Activated effector memory CD4-positive, alpha-beta T cell treated with Interleukin-2 at 50 U/mL for 16 hours (primary cell): ENCODE measurements at regions not wholly inside any gene's neighbourhood (a gene's known extent, or its start where the extent isn't known, plus 50 kb on each side); places are given as distances from the start of the nearest gene placed in this dataset.
"Not testable (repeated sequence)": the region's sequence is repeated elsewhere in the genome, so short reads cannot be mapped to it uniquely, and the experiment has no call there.

Source experiments
- DNase-seq: peaks from one replicate; pipeline ENCODE4 v3.0.0-alpha.2; 2020

DNA sequence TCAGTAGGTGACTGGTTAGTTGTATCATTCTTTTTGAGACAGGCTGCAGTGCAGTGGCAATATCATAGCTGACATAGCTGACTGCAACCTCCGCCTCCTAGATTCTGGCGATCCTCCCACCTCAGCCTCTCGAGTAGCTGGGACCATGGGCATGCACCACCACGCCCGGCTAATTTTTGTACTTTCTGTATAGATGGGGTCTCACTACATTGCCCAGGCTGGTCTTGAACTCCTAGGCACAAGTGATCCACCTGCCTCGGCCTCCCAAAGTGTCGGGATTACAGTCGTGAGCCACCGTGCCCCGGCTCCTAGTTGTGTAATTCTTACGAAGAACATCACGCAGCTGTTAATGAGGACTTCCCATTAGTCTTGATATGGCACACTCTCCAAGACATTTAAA lies 123.4 kb upstream of the VKORC1L1 start:
- DNase-seq = no peak

DNA sequence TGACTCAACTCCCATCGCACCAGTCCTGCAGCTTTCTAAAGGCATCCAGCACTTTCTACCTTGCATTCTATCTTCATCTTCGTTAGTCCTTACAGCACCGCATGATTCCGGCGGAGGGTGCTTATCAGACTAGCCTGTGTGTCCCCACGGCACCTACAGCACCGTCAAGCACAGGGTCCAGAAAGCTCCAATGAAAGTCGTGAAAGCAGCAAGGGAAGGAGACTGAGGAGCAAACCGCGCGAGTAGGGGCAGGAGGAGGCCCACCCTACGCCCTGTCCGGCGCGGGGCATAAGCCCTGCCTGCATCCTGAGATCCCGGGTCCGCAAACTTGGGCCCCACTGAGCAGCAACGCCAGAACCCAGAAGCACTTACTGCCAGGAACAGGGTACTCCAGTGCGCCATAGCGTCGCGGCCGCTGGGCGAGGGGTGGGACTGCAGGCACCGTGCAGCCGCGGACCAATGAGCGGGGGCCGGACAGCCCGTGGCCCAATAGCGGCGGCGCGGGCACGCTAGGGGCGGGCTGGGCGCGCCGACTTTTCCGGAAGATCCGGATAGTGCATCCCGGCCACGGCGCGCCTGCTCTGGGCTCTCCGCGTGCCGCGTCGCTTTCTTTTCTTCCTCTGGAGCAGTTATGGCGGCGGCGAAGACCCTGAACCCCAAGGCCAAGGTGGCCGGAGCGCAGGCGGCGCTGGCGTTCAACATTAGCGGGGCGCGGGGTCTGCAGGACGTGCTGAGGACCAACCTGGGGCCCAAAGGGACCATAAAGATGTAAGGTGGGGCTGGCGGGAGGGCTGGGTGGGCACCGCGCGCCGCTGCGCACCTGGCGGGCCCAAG lies 122.1 kb upstream of the VKORC1L1 start:
- peak; percentile 83 for DNase-seq

DNA sequence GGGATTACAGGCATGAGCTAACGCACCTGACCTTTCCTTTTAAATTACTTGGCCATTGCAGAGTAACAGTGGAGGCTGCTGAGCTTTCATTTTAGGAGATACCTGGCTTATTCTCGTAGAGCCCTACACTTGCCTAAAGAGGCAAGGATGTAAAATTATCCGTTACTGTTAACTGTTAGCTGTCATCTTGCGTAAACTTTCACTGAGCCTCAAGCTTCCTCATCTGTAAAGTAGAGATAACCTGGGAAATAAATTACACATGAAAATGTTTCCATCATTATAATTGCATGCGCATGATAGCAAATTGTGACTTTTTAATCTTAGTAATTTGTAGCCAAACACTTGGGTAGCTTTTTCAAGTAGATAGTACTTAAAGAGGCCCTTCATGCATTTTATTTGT lies 118.8 kb upstream of the VKORC1L1 start:
- not testable (repeated sequence) for DNase-seq

DNA sequence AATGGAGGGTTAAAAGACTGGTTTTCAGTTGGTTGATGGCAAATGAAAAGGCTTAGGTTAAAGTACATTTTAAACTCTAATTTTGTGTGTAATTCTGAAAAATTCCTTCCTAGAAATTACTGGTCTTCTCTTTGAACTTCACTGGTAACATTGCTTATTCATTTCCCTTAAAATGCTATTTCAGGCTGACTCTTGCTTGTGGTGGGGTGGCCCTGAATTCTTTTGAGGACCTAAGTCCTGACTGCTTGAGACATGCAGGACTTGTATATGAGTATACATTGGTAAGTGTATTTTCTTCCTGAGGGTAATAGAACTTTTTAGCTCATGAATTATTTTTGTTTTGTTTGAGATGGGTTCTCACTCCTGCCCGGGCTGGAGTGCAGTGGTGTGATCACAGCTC lies 113.9 kb upstream of the VKORC1L1 start:
- not testable (repeated sequence) for DNase-seq

DNA sequence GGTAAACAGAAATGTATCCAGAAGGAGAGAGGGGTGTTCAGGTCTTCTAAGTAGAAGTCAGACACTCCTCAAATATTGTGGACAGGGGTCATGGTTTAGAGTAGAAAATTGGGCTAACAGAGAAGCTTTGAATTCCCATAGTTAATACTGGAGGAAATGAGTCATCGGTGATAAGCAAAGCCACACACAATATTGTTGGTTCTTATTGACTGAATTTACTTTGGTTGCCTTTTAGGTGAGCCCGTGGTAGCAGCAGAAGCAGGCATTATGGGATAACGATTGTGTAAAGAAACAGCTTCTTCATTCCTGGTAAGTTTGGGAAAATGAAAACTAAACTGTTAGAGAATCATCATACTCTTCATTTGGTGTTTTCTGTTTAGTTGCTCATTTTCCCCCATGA lies 110.2 kb upstream of the VKORC1L1 start:
- DNase-seq = not testable (repeated sequence)

DNA sequence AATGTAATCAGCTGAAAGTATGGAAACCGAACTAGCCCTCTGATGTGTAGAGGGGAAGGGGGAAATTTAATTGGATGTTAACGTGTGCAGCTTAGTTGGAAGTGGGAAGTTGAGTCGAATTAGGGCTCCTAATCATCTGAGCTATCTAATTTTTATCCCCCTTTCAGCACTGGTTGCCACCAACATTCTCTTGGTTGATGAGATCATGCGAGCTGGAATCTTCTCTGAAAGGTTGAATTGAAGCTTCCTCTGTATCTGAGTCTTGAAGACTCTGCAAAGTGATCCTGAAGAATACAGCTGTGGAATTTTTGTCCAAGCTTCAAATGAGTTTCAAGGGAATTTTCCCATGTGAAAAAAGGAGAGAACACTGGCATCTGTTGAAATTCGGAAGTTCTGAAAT lies 109.8 kb upstream of the VKORC1L1 start:
- DNase-seq = not testable (repeated sequence)

DNA sequence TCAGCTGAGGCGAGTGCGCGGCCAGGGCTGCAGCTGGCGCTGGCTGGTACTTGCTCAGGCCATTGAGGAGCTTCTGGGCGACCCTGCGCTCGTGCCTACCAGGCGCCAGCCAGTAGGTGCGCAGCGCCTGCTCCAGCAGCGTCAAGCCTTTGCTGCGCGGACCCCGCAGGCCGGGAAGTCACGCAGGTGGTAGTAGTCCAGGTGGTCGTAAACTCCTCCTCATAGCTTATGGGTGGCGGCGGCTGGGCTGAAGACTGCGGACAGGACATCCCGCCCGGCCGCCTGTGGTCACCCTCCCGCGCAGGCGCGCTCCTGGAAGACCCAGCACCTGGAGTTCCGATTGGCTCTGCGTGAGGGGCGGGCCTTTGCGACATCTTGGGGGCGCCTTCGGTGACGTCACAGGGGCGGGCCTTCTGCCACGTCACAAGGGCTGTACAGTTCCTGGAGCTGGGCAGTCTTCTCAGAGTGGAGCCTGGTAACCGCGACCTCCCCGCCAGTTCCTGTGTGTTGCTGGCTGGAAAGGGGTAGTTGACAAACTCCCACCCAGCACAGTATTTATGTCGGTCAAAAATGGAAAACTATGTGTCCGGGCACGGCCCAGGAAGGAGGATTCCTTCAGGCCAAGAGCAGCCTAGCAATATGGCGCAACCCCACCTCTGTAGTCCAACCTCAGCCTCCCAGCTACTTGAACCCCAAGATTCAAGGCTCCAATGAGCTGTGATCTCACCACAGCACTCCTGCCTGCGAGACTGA lies 102.2 kb upstream of the VKORC1L1 start:
- DNase-seq = peak; percentile 91

DNA sequence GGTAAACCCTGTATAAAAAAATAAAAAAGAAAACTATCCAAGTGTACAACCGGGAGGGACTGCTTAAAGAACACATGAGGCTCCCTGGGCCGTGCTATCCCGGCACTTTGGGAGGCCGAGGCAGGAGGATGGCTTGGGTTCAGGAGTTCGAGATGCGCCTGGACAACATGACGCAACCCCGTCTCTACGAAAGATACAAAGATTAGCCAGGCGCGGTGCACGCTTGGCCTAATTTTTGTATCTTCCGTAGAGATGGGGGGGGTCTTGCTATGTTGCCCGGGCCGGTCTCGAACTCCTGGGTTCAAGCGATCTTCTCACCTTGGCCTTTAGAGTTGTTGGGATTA lies 101.7 kb upstream of the VKORC1L1 start:
- DNase-seq = not testable (repeated sequence)

DNA sequence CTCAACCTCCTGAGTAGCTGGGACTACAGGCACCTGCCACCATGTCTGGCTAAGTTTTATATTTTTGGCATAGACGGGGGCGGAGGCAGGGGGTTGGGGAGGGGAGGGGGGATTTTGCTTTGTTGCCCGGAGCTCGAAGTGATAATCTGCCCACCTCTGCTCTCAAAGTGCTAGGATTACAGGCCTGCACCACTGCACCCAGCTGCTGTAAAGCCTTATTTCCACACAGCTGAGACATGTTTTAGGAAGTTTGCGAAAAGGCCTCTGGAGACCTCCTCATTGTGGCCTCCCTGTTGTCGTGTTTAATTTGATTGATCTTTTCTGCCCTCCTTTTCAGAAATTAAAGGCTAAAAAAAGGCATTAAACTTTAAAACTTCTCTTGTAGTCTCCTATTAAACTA lies 96.2 kb upstream of the VKORC1L1 start:
- DNase-seq = not testable (repeated sequence)

DNA sequence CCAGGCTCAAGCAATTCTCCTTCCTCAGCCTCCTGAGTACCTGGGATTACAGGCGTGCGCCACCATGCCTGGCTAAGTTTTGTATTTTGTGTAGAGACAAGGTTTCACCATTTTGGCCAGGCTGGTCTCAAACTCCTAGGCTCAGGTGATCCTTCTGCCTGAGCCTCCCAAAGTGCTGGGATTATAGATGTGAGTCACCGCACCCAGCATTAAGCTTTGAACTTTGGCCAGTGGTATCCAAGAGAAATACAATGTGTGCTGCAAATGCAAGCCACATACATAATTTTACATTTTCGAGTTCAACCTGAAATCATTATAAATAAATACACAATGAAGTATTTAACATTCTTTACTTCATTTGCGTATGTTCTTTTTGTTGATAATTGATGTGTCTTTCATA lies 82.9 kb upstream of the VKORC1L1 start:
- DNase-seq = not testable (repeated sequence)

DNA sequence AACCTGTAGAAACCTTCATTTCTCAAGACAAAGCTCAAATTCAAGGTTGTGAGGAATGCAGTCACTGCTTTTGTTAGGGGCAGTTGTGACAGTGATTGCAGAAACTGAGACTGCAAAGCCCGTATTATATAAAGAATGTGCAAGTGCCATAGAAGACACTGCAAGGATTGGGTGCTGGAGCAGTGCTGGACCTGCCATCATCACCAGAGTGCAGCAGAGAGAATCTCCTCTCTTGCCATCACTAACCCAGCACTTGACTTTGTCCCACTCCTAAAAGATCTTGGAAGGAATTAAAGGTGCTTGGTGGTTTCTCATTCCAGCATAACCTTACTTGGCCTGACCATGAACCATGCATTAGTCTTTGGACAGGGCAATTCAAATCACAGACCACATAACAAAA lies 81.1 kb upstream of the VKORC1L1 start:
- not testable (repeated sequence) for DNase-seq

DNA sequence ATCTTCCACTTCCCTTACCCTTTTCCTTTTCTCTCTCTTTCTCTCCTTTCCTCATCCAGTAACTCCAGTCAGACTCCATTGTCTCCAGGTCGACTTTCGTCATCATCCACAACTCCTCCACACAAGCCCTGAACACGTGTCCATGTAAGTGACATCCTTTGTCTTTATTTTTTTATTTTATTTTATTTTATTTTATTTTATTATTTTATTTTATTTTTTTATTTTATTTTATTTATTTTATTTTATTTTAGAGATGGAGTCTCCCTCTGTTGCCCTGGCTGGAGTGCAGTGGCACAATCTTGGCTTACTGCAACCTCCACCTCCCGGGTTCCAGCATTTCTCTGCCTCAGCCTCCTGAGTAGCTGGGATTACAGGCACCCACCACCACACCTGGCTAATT lies 80.1 kb upstream of the VKORC1L1 start:
- DNase-seq = not testable (repeated sequence)

DNA sequence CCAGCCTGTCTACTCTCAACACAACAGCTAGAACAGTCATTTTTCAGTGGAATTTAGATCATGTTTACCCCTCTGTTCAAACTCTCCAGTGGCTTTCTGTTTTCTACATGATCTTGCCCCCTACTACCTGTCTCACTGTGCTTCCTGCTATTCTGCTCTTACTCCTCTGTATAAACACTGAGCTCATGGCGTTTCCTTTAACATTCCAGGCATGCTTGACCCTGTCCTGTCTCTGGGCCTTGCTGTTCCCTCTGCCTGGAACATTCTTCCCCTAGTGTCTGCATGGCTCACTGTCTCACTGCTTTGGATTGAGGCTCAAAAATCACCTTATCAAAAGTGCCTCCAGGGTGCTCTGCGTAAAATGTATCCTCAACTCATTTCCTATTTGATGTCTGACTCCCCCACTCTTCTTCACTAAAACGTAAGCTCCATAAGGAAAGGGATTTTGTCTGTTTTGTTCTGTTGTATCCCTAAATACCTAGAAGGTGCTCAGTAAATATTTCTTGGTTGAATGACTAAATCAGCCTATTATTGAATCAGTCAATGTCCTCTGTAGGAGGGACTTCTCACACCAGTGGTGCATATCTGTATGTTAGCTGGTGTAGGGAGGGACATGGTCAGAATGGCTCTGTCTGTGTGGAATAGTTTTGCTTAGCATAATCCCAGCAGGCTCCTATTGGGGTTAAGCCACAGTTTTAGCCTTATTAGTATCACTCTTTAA lies 78.0 kb upstream of the VKORC1L1 start:
- not testable (repeated sequence) for DNase-seq

DNA sequence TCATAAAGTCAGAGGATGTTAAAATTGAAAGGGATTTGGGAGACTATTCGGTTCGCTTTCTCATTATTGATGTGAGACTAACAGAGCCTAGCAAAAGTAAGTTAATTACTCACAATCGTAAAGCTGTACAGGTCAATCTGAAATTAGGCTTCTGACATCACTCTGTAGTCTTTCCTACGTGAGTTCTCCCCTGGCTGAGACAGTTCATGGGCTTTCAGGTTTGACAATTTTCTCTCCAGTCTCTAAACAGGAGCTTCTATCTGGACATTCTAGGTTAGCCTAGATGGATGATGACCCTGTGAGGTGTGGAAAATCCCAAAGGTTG lies 77.5 kb upstream of the VKORC1L1 start:
- DNase-seq = not testable (repeated sequence)

DNA sequence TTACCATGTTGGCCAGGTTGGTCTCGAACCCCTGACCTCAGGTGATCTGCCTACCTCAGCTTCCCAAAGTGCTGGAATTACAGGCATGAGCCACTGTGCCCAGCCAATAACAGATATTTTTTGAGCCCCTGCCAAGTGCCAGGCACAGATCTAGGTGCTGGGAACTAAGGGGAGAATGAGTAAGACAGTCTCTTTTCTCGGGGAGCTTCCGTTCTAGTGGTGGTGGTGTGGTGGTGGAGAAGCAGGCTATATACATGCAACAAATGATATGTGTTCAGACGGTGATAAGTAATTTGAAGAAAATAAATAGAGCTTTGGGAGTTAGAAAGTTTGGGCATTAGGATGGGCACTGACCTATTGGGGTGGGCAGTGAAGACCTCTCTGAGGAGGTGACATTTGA lies 76.7 kb upstream of the VKORC1L1 start:
- no peak for DNase-seq

DNA sequence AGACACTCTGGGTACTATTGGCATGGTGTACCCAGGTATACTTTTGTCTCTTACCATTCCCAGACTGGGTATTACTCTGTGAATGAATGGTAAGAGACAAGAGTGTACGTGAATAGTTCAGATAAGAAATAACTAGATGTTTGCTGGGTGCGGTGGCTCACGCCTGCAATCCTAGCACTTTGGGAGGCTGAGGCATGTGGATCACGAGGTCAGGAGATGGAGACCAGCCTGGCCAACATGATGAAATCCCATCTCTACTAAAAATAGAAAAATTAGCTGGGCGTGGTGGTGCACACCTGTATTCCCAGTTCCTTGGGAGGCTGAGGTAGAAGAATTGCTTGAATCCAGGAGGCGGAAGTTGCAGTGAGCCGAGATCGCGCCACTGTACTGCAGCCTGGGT lies 75.8 kb upstream of the VKORC1L1 start:
- not testable (repeated sequence) for DNase-seq

DNA sequence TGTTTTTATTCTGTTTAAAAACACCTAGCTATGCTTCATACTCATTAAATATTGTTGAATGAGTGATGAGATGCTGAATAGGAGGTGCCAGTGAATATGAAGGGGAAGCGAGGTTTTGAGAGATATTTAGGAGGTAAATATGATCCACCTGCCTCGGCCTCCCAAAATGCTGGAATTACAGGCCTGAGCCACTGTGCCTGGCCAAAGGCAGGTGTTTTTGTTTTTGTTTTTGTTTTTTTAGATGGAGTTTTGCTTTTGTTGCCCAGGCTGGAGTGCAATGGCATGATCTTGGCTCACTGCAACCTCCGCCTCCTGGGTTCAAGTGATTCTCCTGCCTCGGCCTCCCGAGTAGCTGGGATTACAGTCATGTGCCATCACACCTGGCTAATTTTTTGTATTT lies 75.3 kb upstream of the VKORC1L1 start:
- DNase-seq = not testable (repeated sequence)

DNA sequence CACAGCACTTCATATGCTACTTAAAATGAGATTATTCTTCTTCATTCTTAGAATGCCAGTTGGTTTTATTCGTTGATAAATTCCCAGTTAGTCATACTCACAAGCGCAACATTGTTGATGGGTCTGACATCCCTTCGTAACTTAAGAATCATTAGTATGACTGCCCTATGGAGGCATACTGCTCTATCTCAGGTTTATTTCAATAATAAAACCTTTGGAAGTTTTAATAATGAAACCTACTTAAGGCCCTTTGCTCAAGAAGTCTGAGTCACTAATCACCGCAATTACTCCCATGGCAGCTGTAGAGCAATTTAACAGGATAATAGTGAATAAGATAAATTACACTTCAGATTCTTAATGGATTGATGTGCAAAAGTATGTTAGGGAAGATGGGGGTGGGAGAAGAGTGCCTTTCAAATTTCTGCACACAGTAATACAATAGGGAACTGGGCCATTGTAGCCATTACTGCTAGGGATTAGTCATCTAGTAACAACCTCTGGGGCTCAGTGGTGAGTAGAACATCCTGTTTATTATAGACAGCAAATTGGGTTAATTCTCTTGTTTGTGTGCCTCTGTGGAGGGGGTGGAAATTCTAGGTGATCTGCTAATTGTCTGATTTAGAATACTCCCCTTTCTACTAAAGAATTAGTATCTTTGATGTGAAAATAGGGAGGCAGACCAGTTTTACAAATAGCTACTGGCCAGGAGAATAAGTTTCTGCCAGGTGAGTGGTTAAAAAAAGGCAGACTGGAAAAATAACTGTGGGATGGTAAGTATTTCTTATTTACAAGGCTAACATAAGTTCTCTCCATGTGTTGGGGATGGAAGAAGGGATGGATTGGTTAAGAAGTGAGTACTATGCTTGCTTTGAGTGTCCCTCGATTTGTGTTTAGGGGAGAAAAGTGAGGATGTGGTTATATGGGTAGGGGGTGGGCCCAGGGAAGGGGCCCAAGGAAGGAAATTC lies 74.5 kb upstream of the VKORC1L1 start:
- no peak for DNase-seq

DNA sequence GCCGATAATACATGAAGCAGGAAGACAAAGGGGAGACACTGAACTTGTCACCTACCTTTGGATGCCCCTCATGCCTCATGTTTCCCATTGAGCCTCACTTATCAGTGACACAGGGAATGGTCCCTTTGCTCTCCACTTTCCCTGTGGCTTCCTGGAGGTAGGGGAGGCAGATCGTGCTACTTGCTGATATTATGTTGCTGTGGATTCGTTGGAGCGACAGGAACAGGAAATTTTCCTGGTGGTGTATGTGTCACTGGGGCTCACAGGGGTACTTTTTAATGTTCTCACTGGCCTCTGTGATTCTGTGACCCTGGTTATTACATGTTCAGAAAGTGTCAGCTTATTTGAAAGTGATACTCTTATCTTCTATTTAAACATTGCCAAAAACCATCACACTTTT lies 72.7 kb upstream of the VKORC1L1 start:
- DNase-seq = not testable (repeated sequence)

DNA sequence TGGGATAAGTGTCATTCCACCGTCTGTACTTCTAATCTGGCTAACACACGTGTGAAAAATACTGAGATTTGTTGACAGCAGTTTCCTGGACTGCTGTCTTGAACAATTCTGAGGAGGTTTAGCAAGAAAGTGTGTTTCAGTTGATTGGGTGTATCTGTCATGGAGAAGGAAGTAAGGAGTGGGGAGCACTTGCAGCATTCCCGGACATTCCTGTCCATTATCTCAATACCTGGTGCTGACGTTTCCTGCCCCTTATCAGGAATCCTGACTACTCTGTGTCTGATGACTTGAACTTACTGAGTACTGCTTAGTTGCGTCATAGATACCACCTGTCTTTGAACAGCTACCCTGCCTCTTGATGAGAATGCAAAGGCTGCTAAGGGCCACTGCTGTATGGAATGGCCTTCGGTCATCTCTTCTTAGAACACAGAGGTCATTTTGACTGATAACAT lies 72.0 kb upstream of the VKORC1L1 start:
- no peak for DNase-seq

DNA sequence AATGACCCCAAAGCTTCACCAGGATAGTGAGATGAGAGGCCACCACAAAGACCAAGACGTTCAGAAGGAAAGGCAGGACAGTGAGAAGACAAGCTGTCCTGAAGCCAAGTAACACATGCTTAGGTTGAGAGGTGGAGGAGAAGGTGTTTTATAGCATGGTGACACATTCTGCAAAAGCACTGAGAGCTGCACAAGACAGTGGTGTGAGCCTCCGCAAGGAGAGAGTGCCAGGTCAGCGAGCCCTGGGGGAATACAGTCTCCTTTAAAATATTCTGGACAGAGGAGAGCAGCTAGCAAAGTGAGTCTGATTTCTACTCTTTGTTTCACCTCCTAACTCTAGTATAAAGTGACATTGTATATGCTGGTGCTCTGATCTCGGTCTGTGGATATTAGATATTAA lies 68.0 kb upstream of the VKORC1L1 start:
- no peak for DNase-seq

DNA sequence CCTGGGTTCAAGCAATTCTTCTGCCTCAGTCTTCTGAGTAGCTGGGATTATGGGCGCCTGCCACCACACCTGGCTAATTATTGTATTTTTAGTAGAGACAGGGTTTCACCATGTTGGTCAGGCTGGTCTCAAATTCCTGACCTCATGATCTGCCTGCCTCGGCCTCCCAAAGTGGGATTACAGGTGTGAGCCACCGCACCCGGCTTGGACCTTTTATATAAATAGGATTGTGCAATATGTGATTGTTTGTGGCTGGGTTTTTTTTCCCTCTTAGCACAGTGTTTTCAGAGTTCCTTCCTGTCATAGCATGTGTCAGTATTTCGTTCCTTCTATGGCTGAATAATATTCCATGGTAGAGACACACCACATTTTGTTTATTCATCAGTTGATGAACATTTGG lies 65.8 kb upstream of the VKORC1L1 start:
- DNase-seq = not testable (repeated sequence)
